ENCODE measurements at regions not wholly inside any gene's neighbourhood (a gene's known extent, or its start where the extent isn't known, plus 50 kb on each side); places are given as distances from the start of the nearest gene placed in this dataset.

GRCh38 chr5:25436452-25436851 lies 791.7 kb upstream of the CDH10 start:
- 47% methylated on average over 3 of the region's 3 CpGs for WGBS (ENCODE audit: low lambda C conversion rate)
- POLR2A ChIA-PET: no interaction called here

More at GRCh38 chr5:25436452-25436851, 791.7 kb upstream of the CDH10 start:
- CTCF ChIA-PET: no interaction called here
- Histone ChIP-seq H3K27ac (ENCODE audit: low read depth in 2 of 2, low read length in 1 of 2) (no peak overlapping the region), H3K79me2 (ENCODE audit: insufficient read depth) (no peaks in the 10 kb centered on the region), H3K4me1 (ENCODE audit: control insufficient read depth in 1 of 2, insufficient read depth in 2 of 2, low read depth in 1 of 2, low read length in 1 of 2) (no peaks in the 10 kb centered on the region), H3K9me3 (no peaks in the 10 kb centered on the region), H3K9me2 (no peaks in the 10 kb centered on the region), H3K9ac (no peak overlapping the region), H3K27me3 (ENCODE audit: insufficient read depth) (no peaks in the 10 kb centered on the region), H3K36me3 (replicated peaks in 1 of 2; ENCODE audit: control insufficient read depth in 1 of 2, insufficient read depth in 2 of 2, low read length in 1 of 2) (no peaks in the 10 kb centered on the region), H3F3A (replicated peaks; ENCODE audit: insufficient read depth) (no peaks in the 10 kb centered on the region), H4K20me1 (ENCODE audit: insufficient read depth) (no peaks in the 10 kb centered on the region), H2AFZ (ENCODE audit: low read depth) (no peak overlapping the region), H3K4me2 (no peak overlapping the region), H3K4me3 (ENCODE audit: low read depth in 2 of 2, low read length in 1 of 2) (no peak overlapping the region)
- no peak for DNase-seq
- TF ChIP-seq, protein P1, sequence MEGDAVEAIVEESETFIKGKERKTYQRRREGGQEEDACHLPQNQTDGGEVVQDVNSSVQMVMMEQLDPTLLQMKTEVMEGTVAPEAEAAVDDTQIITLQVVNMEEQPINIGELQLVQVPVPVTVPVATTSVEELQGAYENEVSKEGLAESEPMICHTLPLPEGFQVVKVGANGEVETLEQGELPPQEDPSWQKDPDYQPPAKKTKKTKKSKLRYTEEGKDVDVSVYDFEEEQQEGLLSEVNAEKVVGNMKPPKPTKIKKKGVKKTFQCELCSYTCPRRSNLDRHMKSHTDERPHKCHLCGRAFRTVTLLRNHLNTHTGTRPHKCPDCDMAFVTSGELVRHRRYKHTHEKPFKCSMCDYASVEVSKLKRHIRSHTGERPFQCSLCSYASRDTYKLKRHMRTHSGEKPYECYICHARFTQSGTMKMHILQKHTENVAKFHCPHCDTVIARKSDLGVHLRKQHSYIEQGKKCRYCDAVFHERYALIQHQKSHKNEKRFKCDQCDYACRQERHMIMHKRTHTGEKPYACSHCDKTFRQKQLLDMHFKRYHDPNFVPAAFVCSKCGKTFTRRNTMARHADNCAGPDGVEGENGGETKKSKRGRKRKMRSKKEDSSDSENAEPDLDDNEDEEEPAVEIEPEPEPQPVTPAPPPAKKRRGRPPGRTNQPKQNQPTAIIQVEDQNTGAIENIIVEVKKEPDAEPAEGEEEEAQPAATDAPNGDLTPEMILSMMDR (IDR thresholded peaks at IDR 0.05): no peak
- TF ChIP-seq FOSL2 (IDR thresholded peaks at IDR 0.05; ENCODE audit: borderline replicate concordance, low read depth): no peak
- TF ChIP-seq IRF3 (IDR thresholded peaks at IDR 0.05; ENCODE audit: low read depth, low read length): no peak
- TF ChIP-seq, protein P2, sequence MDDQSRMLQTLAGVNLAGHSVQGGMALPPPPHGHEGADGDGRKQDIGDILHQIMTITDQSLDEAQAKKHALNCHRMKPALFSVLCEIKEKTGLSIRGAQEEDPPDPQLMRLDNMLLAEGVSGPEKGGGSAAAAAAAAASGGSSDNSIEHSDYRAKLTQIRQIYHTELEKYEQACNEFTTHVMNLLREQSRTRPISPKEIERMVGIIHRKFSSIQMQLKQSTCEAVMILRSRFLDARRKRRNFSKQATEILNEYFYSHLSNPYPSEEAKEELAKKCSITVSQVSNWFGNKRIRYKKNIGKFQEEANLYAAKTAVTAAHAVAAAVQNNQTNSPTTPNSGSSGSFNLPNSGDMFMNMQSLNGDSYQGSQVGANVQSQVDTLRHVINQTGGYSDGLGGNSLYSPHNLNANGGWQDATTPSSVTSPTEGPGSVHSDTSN (IDR thresholded peaks at IDR 0.05): no peak
- TF ChIP-seq SIN3A (IDR thresholded peaks at IDR 0.05; ENCODE audit: borderline replicate concordance, low read depth, low read length): no peak
- no peak for TF ChIP-seq NRF1 (IDR thresholded peaks at IDR 0.05; ENCODE audit: low read depth, low read length)
- TF ChIP-seq MXI1 (IDR thresholded peaks at IDR 0.05; ENCODE audit: low read depth, low read length): no peak
- no peak for TF ChIP-seq TAF1 (IDR thresholded peaks at IDR 0.05; ENCODE audit: borderline replicate concordance, low read depth, low read length)
- no peak for TF ChIP-seq SMC3 (IDR thresholded peaks at IDR 0.05; ENCODE audit: low read depth, low read length)
- no peak for TF ChIP-seq POLR2AphosphoS5 (IDR thresholded peaks at IDR 0.05; ENCODE audit: low read depth, low read length)
- TF ChIP-seq RXRA (IDR thresholded peaks at IDR 0.05; ENCODE audit: borderline replicate concordance, low read depth): no peak
- TF ChIP-seq, protein P3, sequence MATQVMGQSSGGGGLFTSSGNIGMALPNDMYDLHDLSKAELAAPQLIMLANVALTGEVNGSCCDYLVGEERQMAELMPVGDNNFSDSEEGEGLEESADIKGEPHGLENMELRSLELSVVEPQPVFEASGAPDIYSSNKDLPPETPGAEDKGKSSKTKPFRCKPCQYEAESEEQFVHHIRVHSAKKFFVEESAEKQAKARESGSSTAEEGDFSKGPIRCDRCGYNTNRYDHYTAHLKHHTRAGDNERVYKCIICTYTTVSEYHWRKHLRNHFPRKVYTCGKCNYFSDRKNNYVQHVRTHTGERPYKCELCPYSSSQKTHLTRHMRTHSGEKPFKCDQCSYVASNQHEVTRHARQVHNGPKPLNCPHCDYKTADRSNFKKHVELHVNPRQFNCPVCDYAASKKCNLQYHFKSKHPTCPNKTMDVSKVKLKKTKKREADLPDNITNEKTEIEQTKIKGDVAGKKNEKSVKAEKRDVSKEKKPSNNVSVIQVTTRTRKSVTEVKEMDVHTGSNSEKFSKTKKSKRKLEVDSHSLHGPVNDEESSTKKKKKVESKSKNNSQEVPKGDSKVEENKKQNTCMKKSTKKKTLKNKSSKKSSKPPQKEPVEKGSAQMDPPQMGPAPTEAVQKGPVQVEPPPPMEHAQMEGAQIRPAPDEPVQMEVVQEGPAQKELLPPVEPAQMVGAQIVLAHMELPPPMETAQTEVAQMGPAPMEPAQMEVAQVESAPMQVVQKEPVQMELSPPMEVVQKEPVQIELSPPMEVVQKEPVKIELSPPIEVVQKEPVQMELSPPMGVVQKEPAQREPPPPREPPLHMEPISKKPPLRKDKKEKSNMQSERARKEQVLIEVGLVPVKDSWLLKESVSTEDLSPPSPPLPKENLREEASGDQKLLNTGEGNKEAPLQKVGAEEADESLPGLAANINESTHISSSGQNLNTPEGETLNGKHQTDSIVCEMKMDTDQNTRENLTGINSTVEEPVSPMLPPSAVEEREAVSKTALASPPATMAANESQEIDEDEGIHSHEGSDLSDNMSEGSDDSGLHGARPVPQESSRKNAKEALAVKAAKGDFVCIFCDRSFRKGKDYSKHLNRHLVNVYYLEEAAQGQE (IDR thresholded peaks at IDR 0.05; ENCODE audit: low read depth, low read length): no peak
- no peak for TF ChIP-seq USF2 (IDR thresholded peaks at IDR 0.05; ENCODE audit: borderline replicate concordance, low read depth, low read length)
- TF ChIP-seq TCF12 (IDR thresholded peaks at IDR 0.05): no peak
- no peak for TF ChIP-seq EZH2phosphoT487 (IDR thresholded peaks at IDR 0.05; ENCODE audit: borderline replicate concordance, low read depth)
- no peak for TF ChIP-seq ZBTB33 (IDR thresholded peaks at IDR 0.05; ENCODE audit: borderline replicate concordance, low read depth)
- no peak for TF ChIP-seq USF1 (IDR thresholded peaks at IDR 0.05; ENCODE audit: borderline replicate concordance, low read depth)
- TF ChIP-seq YY1 (IDR thresholded peaks at IDR 0.05; ENCODE audit: low read depth): no peak

Data from SK-N-SH (cell line).